B cell (primary cell): ENCODE measurements at regions not wholly inside any gene's neighbourhood (a gene's known extent, or its start where the extent isn't known, plus 50 kb on each side); places are given as distances from the start of the nearest gene placed in this dataset.

Experiments
- ATAC-seq: fragments of 200-7000 bp; cut with Tn5 transposase; one replicate; pipeline ENCODE4 v1.10.0; 2021; ENCODE audit warnings: low read depth, mild to moderate bottlenecking, moderate number of reproducible peaks, moderate library complexity
- CTCF ChIA-PET: fragments of 350-600 bp; sonication (Branson Sonifier 250); formaldehyde crosslinking; loops from one replicate; lab custom pipeline; 2021; ENCODE audit warnings: antibody characterized with exemption, inconsistent platforms; lab: Charles Lee
- POLR2A ChIA-PET: fragments of 350-600 bp; sonication (Branson Sonifier 250); formaldehyde crosslinking; loops from one replicate; lab custom pipeline; 2021; ENCODE audit warnings: antibody characterized with exemption; lab: Charles Lee
- DNase-seq: peaks from one replicate; pipeline ENCODE4 v3.0.0; 2013
- H2AFZ ChIP-seq: 2 replicates; pipeline ENCODE4 v1.6.1; 2012; ENCODE audit warnings: mild to moderate bottlenecking, low read depth, low read length; ENCODE audit not compliant: insufficient read depth, poor library complexity, severe bottlenecking
- H3K27ac ChIP-seq, 2 donors: 1 replicate in 1 of 2; 2 replicates in 1 of 2; pipeline ENCODE4 v1.5.1; 2012 to 2013; ENCODE audit warnings: low read length in 2 of 2, mild to moderate bottlenecking in 2 of 2, moderate library complexity in 1 of 2
- H3K27me3 ChIP-seq, 4 experiments: fragments of 200-600 bp in 1 of 4; sonication (generic) in 1 of 4; replicated peaks in 1 of 4; 1 replicate in 2 of 4; 2 replicates in 2 of 4; pipeline versions ENCODE4 v1.6.1 to v1.7.0; 2013 to 2016; ENCODE audit warnings: low read length in 3 of 4, mild to moderate bottlenecking in 2 of 4, mixed read lengths in 1 of 4, moderate library complexity in 1 of 4; ENCODE audit not compliant: insufficient read depth in 4 of 4, control insufficient read depth in 3 of 4; ENCODE audit errors: control extremely low read depth in 1 of 4
- H3K36me3 ChIP-seq, 2 experiments: replicated peaks in 1 of 2; 1 replicate in 1 of 2; 2 replicates in 1 of 2; pipeline versions ENCODE4 v1.6.1 to v1.7.1; 2013; ENCODE audit warnings: low read length in 1 of 2; ENCODE audit not compliant: insufficient read depth in 2 of 2, control insufficient read depth in 1 of 2; ENCODE audit errors: control extremely low read depth in 1 of 2, extremely low read depth in 1 of 2
- H3K4me1 ChIP-seq, 2 donors: fragments of 200-600 bp in 1 of 2; sonication (generic) in 1 of 2; 1 replicate in 1 of 2; 2 replicates in 1 of 2; pipeline versions ENCODE4 v1.5.1 to v1.6.1; 2013 to 2017; ENCODE audit warnings: low read length in 2 of 2; ENCODE audit not compliant: control insufficient read depth in 2 of 2, insufficient read depth in 2 of 2
- H3K4me2 ChIP-seq: replicated peaks from 2 replicates; pipeline ENCODE3; 2012; ENCODE audit warnings: mild to moderate bottlenecking, low read depth, low read length; ENCODE audit not compliant: poor library complexity, severe bottlenecking
- H3K4me3 ChIP-seq, 5 experiments: fragments of 200-600 bp in 1 of 5; sonication (generic) in 1 of 5; 1 replicate in 3 of 5; 2 replicates in 2 of 5; pipeline versions ENCODE4 v1.5.1 to v1.7.0; 2011 to 2016; ENCODE audit warnings: low read length in 4 of 5, mild to moderate bottlenecking in 4 of 5, low read depth in 2 of 5, control low read depth in 1 of 5, moderate library complexity in 1 of 5; ENCODE audit not compliant: insufficient read depth in 1 of 5; ENCODE audit errors: control extremely low read depth in 1 of 5, extremely low read depth in 1 of 5
- H3K79me2 ChIP-seq: fragments of 200-600 bp; sonication (generic); one replicate; pipeline ENCODE4 v1.6.0; 2016; ENCODE audit warnings: low read length; ENCODE audit not compliant: control insufficient read depth, insufficient read depth
- H3K9ac ChIP-seq: fragments of 200-600 bp; sonication (generic); 2 replicates; pipeline ENCODE4 v1.6.1; 2017; ENCODE audit warnings: mild to moderate bottlenecking, low read length, moderate library complexity
- H3K9me3 ChIP-seq, 3 donors: one replicate each; pipeline versions ENCODE4 v1.6.1 to v1.7.1; 2013; ENCODE audit warnings: low read length in 2 of 3; ENCODE audit not compliant: control insufficient read depth in 2 of 3, insufficient read depth in 1 of 3; ENCODE audit errors: control extremely low read depth in 1 of 3
- H4K20me1 ChIP-seq: 2 replicates; pipeline ENCODE4 v1.6.0; 2012; ENCODE audit warnings: mild to moderate bottlenecking, low read length; ENCODE audit not compliant: insufficient read depth, control insufficient read depth, poor library complexity, severe bottlenecking
- H3K27ac Mint-ChIP-seq: one replicate; pipeline ENCODE4 v1.8.0; 2021; ENCODE audit warnings: mixed read lengths
- H3K27me3 Mint-ChIP-seq: one replicate; pipeline ENCODE4 v1.8.0; 2021; ENCODE audit warnings: mixed read lengths
- H3K4me1 Mint-ChIP-seq: one replicate; pipeline ENCODE4 v1.8.0; 2021; ENCODE audit warnings: mixed read lengths
- H3K4me3 Mint-ChIP-seq: one replicate; pipeline ENCODE4 v1.8.0; 2021; ENCODE audit warnings: mixed read lengths
- H3K9me3 Mint-ChIP-seq: one replicate; pipeline ENCODE4 v1.8.0; 2022; ENCODE audit warnings: mixed read lengths; ENCODE audit not compliant: insufficient read depth
- CTCF ChIP-seq: fragments of 200-600 bp; IDR thresholded peaks from one replicate; pipeline ENCODE4 v1.8.0; 2022; ENCODE audit warnings: antibody characterized with exemption, mild to moderate bottlenecking
- EZH2 ChIP-seq: IDR thresholded peaks from 2 replicates; pipeline ENCODE4 v1.6.1; 2012; ENCODE audit warnings: borderline replicate concordance, low read depth, mild to moderate bottlenecking, moderate library complexity, low read length; ENCODE audit not compliant: insufficient read depth, poor library complexity, severe bottlenecking
- WGBS: methylation state at CpG from one replicate; pipeline ENCODE4 v1.1.5; 2013; ENCODE audit warnings: missing lambda C conversion rate; ENCODE audit not compliant: insufficient coverage; 5-methylcytosine and 5-hydroxymethylcytosine counted together
- intact Hi-C: fragments of 100-400 bp; cut with micrococcal nuclease; formaldehyde crosslinking; loops from one replicate; pipeline ENCODE4 v1.10.0; 2022

- no peak overlapping the region for H3K27ac Mint-ChIP-seq
- peaks cover 2% of the 10 kb centered on the region for H3K9me3 Mint-ChIP-seq
- CTCF ChIA-PET = no interaction called here
- intact Hi-C loops = no loop called here
- Histone ChIP-seq H2AFZ (peak overlapping the region; percentile 28), H3K27ac (no peak overlapping the region), H3K4me3 (peak overlapping the region in 1 of 5 experiments; percentile 19), H3K79me2 (no peaks in the 10 kb centered on the region), H3K9ac (no peak overlapping the region), H3K4me1 (peaks cover 0 to 4% of the 10 kb centered on the region in 2 donors), H3K4me2 (peak overlapping the region; percentile 34), H4K20me1 (no peaks in the 10 kb centered on the region), H3K36me3 (no peaks in the 10 kb centered on the region), H3K27me3 (peaks cover 0 to 41% (median 40%) of the 10 kb centered on the region in 4 experiments), H3K9me3 (peaks cover 0 to 18% (median 0%) of the 10 kb centered on the region in 3 donors)
- no peak for TF ChIP-seq CTCF
- TF ChIP-seq EZH2 = no peak
- peak; percentile 20 for DNase-seq
- peaks cover 4% of the 10 kb centered on the region for H3K4me1 Mint-ChIP-seq
- H3K27me3 Mint-ChIP-seq = peaks cover 81% of the 10 kb centered on the region
- no peak for ATAC-seq
- peak overlapping the region; percentile 33 for H3K4me3 Mint-ChIP-seq
- WGBS = 13% methylated on average over 45 of the region's 47 CpGs
- POLR2A ChIA-PET = no interaction called here
These were observed 310.2 kb downstream of the FAM72C start for GRCh38 chr1:143661418-143662101.

GRCh38 chr1:143660354-143660941, 311.3 kb downstream of the FAM72C start:
- DNase-seq (no peak), ATAC-seq (no peak)
- peaks cover 0 to 44% (median 37%) of the 10 kb centered on the region in 4 experiments for H3K27me3 ChIP-seq
- Mint-ChIP-seq H3K9me3 (peaks cover 4% of the 10 kb centered on the region), H3K27me3 (peaks cover 81% of the 10 kb centered on the region), H3K4me3 (no peak overlapping the region), H3K4me1 (peaks cover 4% of the 10 kb centered on the region), H3K27ac (no peak overlapping the region)
- no peaks in the 10 kb centered on the region for H4K20me1 ChIP-seq
- H3K4me2 ChIP-seq = no peak overlapping the region
- WGBS = 19% methylated on average over 12 of the region's 14 CpGs
- ChIA-PET CTCF (no interaction called here), POLR2A (no interaction called here)
- no peak overlapping the region for H2AFZ ChIP-seq
- H3K79me2 ChIP-seq = no peaks in the 10 kb centered on the region
- H3K4me1 ChIP-seq = peaks cover 0 to 4% of the 10 kb centered on the region in 2 donors
- peaks cover 0 to 18% (median 0%) of the 10 kb centered on the region in 3 donors for H3K9me3 ChIP-seq
- H3K4me3 ChIP-seq = no peak overlapping the region
- H3K9ac ChIP-seq = no peak overlapping the region
- H3K27ac ChIP-seq = no peak overlapping the region
- intact Hi-C loops = no loop called here
- TF ChIP-seq CTCF = no peak
- TF ChIP-seq EZH2 = no peak
- H3K36me3 ChIP-seq = no peaks in the 10 kb centered on the region
